ENCODE measurements at regions not wholly inside any gene's neighbourhood (a gene's known extent, or its start where the extent isn't known, plus 50 kb on each side); places are given as distances from the start of the nearest gene placed in this dataset.
"Not testable (repeated sequence)": the region's sequence is repeated elsewhere in the genome, so short reads cannot be mapped to it uniquely, and the experiment has no call there.

DNA sequence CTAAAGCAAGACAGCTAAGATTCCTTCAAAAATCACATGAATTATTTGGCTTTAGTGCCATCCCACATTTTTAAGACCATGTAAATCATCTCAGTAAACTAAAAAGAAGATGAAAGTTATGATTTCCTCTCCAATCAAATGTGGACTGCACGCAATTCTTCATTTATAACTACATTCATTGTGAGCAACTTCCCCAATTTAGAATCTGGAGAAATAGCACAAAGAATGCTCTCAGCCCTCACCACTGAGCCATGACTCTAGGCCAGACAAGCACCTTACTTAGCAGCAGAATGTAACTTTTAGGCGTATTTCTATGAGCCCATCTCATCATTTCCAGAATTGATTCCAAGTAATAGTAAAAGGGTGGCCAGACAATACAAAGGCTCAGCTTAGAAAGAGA, 616.6 kb downstream of the TLE1 start:
- DNase-seq (ENCODE audit: low spot score): no peak

DNA sequence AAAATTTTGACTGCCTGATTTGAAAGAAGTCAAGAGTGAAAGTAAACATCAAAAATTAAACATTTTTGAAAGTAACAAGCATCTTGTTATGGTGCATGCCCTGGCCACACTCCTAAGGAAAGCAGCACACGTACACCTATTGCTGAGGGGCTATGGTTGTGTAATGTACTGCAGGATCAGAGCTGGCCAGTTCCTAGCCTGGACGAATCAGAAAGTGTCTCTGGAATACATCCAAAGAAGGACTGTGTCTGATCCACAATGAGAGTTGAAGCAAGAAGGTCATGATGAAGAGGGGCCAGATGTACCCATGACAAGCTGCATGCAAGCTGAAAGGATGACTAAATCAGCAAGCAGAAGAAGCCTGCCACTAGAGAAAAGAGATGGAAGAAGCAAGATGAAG, 618.2 kb downstream of the TLE1 start:
- DNase-seq (ENCODE audit: low spot score): no peak

DNA sequence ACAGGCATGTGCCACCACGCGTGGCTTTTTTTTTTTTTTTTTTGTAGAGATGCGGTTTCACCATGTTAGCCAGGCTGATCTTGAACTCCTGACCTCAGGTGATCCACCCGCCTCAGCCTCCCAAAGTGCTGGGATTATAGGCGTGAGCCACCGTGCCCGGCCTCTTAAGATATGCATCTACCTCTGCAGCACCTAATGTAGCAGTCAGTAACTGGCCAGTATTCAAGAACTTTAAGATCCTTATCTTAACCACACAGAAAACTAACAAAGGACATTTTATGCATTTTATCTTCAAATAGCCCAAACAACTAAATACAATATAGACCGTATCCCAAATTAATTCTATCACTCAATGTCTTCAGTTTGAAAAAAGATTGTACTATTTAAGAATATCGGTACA, 618.7 kb downstream of the TLE1 start:
- DNase-seq (ENCODE audit: low spot score): no peak

GRCh38 chr9:81069923-81070322, 619.4 kb downstream of the TLE1 start:
- DNase-seq (ENCODE audit: low spot score): no peak

DNA sequence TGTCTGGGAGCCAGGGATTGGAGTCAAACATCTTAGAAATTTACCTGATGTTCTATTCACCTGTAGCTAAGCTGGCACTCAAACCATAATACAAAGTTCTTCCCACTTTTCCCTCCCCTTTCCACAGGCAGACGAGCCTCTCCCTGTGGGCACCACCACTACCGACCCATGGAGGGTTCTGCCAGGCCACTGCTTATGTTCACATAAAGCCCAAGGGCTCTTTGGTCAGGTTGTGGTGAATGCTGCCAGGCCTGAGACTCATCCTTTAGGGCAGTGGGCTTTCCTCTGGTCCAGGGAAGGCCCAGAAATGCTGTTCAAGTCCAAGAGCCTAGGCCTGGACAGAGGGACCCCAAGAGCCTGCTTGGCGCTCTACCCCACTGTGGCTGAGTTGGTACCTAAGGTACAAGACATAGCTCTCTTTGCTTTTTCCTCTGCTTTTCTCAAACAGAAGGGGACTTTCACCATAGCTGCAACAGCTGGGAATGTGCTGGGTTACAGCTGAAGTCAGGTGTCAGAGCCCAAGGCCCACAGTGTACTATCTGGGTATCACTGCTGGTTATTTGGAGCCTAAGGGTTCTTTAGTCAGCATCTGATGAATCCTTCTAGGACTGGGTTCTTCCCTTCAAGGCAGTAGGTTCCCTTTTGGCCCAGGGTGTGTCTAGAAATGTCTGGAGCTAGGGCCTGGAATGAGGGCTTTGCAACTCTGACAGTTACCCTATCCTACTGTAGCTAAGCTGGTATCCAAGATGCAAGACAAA, 620.1 kb downstream of the TLE1 start:
- DNase-seq (ENCODE audit: low spot score): no peak

DNA sequence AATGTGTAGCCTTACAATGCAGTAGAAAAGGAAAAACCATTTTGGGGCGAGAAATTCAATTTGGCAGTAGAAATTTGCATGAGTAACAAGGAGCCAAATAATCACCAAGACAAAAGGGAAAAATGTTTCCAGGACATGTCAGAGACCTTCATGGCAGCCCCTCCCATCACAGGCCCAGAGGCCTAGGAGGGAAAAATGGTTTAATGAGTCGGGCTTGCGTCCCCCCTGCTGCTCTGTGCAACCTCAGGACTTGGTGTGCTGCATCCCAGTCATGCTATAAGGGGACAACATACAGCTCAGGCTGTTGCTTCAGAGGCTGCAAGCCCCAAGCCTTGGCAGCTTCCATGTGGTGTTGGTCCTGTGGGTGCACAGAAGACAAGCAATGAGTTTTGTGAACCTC, 626.4 kb downstream of the TLE1 start:
- not testable (repeated sequence) for DNase-seq (ENCODE audit: low spot score)

DNA sequence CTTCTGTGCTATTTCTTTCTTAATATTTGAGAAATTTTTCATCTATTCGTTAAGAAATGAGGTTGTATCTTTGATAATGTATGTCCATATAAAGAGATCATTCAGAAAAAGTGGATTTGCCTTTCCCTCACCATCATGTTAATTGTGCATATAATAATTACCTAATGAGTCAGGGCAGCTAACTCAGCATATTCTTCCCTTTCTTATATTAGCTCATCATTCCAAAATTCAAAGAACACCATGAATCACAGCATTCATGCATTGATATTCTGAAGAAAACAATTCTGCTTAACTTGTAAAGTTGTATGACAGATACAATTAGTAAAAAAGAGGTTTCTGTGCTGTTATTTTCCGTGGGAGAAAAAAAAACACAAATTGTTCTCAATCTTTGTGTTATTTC, 630.6 kb downstream of the TLE1 start:
- DNase-seq (ENCODE audit: low spot score): no peak

DNA sequence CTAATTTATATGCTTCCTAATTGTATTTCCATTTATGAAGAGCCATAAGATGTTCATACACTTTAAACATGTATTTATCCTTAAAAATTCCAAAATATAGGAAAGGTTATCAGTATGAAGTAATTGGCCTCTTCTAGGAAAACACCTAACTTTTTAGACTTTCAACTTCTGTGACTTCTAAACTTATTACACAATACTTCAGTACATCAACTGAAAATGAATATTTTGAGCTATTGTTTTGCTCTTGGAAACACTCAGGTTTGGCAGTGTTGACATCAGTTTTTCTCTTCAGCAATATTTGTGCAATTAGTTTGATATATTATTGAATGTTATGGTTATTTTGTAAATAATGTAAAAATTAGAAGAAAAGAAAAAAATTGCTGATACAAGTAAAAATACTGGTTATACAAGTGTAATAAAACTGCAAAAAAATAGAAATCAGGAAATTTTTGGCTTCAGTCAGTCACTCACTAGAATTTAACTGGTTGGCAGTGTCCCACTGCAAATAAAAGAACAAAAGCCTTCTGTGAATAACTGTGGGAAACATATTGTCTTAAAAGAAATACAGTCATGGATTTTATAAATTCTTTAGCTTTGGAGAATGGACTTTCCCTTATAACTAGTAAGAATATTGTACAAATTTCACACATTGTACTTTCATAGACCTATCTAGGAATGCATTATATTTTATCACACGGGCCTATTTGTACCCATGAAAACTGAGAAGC, 635.9 kb downstream of the TLE1 start:
- DNase-seq (ENCODE audit: low spot score): no peak

DNA sequence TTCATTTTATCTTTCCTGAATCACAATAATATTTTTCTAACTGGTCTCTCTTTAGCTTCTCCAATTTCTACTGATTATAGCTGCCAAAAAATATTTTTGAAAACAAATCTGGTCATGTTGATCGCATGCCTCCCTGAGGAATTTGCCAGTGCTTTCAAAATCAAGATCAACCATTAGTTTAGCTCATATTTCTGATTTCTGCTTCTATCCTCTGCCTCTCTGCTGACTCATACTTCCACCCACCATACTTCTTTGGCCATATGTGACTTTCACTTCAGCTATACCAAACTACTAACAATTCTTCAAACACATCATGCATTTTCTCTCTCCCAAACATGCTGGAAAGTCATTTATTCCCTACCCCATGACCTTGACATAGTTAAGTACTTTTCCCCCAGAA, 636.5 kb downstream of the TLE1 start:
- no peak for DNase-seq (ENCODE audit: low spot score)

DNA sequence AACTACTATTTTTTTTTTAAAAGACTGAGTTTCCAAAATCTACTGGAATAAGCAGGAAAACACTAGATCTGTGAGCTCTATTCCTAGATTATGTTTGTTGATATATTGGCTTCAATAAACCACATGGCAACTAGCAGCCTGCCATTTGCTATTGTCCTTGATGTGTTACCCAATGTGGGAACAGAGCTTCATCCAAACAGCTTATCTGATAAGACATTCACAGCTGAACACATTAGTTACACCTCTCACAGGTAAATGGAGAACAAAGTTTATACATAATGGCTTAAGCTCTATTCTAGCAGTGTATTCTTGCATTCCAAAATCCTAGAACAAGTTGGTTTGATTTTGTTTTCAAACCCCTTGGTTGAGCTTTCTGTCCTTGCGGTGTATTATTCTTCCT, 642.1 kb downstream of the TLE1 start:
- no peak for DNase-seq (ENCODE audit: low spot score)

- DNase-seq (ENCODE audit: low spot score): no peak
Observed at GRCh38 chr9:81045658-81046057, 643.7 kb downstream of the TLE1 start.

DNA sequence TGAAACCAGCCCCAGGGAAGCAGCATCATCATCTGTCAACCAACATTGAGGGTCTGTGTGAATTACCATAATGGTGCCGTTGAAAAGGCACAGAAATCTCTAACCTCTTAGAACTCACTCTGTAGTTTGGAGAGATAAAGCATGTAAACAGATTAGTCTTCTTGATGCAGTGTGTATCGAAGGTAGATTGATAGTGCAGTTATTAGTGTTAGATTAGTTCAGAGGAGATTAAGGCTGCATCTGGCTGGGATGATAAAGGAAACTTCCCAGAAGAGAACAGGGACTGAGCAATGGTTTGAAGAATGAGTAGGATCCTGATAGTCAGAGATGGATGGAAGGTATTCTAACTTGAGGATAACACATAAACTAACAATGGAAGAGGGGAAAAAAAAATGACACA, 651.5 kb downstream of the TLE1 start:
- DNase-seq (ENCODE audit: low spot score): no peak

DNA sequence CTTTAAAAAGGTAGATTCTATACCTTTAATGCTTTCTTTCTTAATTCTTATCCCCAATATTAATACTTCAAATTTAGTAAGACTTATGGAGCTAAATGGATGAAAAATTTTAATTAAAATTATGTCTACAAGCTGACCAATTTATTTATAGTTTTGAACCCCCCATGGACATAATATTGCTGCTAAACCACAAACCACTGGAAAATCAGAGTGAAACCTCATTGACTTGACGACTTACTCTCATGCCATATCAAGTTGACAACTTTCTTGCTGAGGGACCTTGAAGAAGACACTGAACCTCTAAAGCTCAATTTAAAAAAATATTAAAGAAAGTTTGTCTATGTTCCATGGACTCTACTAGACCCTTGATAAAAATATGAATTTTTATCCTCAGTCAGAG, 653.7 kb downstream of the TLE1 start:
- DNase-seq (ENCODE audit: low spot score): no peak

- DNase-seq (ENCODE audit: low spot score): no peak
Observed at GRCh38 chr9:81035171-81035570, 654.2 kb downstream of the TLE1 start.

DNA sequence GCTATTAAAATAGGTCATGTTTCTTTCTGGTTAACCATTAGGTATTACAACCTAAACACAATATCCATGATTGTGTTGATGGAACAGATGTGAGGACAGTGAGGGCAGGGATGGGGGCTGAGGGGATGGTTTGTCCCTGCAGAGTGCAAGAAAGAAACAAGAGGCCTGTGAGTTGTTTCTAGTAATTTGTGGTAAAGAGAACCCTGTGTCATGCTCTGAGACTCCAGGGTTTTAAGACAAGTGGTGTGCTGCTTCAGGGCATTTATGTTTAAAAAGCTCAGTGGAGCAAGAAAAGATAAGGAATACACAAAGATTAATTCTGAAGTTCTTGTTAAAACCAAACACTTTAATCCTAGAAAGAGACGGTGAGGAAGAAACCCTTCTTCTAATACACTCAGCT, 656.5 kb downstream of the TLE1 start:
- no peak for DNase-seq (ENCODE audit: low spot score)

GRCh38 chr9:81032030-81032572, 657.2 kb downstream of the TLE1 start:
- no peak for DNase-seq (ENCODE audit: low spot score)

- no peak for DNase-seq (ENCODE audit: low spot score)
Observed at GRCh38 chr9:81031422-81032029, 657.8 kb downstream of the TLE1 start.

DNA sequence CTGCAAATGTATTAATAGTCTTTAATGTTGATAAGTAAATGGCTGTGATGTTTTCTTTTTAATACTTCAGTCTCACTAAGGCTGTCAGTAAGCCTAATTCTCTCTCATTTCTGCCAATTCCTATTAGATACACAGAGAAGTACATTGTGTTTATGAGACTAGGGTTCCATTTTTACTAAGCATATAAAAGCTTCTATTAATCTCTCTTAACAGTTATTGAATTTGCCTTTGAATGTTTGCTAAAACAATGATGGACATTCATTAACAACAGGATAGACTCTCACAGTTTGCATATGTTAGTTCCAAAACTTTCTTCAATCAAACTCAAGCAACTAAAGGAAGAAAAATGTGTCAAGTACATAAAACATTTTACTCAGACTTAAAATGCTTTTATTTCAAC, 659.3 kb downstream of the TLE1 start:
- DNase-seq (ENCODE audit: low spot score): no peak

DNA sequence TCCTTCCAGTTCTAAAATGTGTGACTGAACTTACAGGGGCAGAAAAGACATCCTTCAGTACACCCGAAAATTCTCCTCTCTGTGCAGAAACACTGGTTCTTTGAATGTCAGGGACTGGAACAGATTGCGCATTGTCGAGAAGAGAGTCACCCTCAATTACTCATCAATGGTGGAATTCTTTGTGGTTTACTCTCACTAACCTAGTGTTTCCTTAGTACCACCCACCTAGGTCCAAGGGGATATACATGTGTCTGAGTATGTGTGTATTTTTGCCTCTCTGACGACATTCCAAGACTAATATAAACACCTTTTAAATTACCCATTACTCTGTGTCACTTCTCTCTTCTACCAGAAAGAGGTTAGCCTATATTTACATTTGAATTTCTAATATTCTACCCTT, 660.8 kb downstream of the TLE1 start:
- DNase-seq (ENCODE audit: low spot score): no peak

GRCh38 chr9:81022177-81022576, 667.2 kb downstream of the TLE1 start:
- no peak for DNase-seq (ENCODE audit: low spot score)

DNA sequence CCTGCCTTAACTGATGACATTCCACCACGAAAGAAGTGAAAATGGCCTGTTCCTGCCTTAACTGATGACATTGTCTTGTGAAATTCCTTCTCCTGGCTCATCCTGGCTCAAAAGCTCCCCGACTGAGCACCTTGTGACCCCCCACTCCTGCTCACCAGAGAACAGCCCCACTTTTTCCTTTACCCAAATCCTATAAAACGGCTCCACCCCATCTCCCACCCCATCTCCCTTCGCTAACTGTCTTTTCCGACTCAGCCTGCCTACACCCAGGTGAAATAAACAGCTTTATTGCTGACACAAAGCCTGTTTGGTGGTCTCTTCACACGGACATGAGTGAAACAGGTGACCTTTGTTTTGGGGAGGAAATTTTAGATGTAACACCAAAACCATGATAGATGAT, 674.4 kb downstream of the TLE1 start:
- DNase-seq (ENCODE audit: low spot score): not testable (repeated sequence)

DNA sequence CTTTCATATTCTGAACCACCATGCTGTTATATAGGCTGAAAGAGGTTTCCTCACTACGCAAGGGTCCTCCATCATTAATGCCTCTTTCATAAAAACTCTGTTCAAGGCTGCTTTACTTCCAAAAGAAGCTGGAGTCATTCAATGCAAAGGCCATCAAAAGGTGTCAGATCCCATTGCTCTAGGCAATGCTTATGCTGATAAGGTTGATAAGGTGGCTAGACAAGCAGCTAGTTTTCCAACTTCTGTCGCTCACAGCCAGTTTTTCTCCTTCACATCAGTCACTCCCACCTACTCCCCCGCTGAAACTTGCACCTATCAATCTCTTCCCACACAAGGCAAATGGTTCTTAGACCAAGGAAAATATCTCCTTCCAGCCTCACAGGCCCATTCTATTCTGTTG, 676.2 kb downstream of the TLE1 start:
- DNase-seq (ENCODE audit: low spot score): not testable (repeated sequence)

DNA sequence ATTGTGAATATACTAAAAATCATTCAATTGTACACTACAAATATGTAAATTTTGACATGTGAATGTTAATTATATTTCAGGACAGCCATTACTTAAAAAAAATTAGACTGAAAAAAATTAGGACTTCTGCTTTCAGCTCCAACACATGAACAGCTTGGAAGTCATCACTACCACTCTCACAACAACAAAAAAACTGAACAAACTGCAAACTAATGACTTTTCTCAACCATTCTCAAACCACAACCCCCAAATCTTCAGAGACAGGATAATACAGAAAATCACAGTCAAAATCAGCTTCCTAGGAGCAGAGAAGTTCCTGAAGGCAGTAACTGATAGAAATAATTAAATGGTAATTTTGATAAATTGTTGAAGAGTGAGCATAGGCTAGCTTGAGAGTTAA, 686.4 kb downstream of the TLE1 start:
- DNase-seq (ENCODE audit: low spot score): no peak
